Astrocyte (in vitro differentiated cells and primary cell): ENCODE measurements at regions not wholly inside any gene's neighbourhood (a gene's known extent, or its start where the extent isn't known, plus 50 kb on each side); places are given as distances from the start of the nearest gene placed in this dataset.

Experiments
- CTCF ChIP-seq: IDR thresholded peaks from 2 replicates; pipeline ENCODE4 v1.5.1; 2011; ENCODE audit warnings: low read depth, mild to moderate bottlenecking, inconsistent platforms, low read length, moderate library complexity; ENCODE audit not compliant: insufficient read depth
- EZH2 ChIP-seq: IDR thresholded peaks from 2 replicates; pipeline ENCODE4 v1.6.1; 2012; ENCODE audit warnings: mild to moderate bottlenecking, low read length, inconsistent platforms; ENCODE audit not compliant: insufficient read depth

GRCh38 chr3:30256474-30256873 lies 349.9 kb upstream of the TGFBR2 start:
- TF ChIP-seq CTCF, result no peak
- no peak for TF ChIP-seq EZH2
